Neural progenitor cell (in vitro differentiated cells): ENCODE measurements at regions not wholly inside any gene's neighbourhood (a gene's known extent, or its start where the extent isn't known, plus 50 kb on each side); places are given as distances from the start of the nearest gene placed in this dataset.

Experiments used
- DNase-seq: peaks from one replicate; pipeline ENCODE4 v3.0.0-alpha.2; 2016; ENCODE audit warnings: low spot score
- H2AFZ ChIP-seq: fragments of 200-600 bp; sonication (generic); replicated peaks from 2 replicates; pipeline ENCODE4 v1.6.1; 2016; ENCODE audit warnings: antibody characterized with exemption
- H3F3A ChIP-seq: fragments of 200-600 bp; sonication (generic); 2 replicates; pipeline ENCODE4 v1.6.1; 2016; ENCODE audit warnings: antibody characterized with exemption, low read depth
- H3K27ac ChIP-seq: fragments of 200-600 bp; sonication (generic); 2 replicates; pipeline ENCODE4 v1.5.1; 2016; ENCODE audit warnings: mild to moderate bottlenecking
- H3K27me3 ChIP-seq: fragments of 200-600 bp; sonication (generic); 2 replicates; pipeline ENCODE4 v1.6.1; 2016; ENCODE audit warnings: mild to moderate bottlenecking, moderate library complexity
- H3K36me3 ChIP-seq: fragments of 200-600 bp; sonication (generic); 2 replicates; pipeline ENCODE4 v1.5.1; 2016
- H3K4me1 ChIP-seq: fragments of 200-600 bp; sonication (generic); 2 replicates; pipeline ENCODE4 v1.6.1; 2016; ENCODE audit warnings: mixed run types
- H3K4me2 ChIP-seq: fragments of 200-600 bp; sonication (generic); 2 replicates; pipeline ENCODE4 v1.6.1; 2016
- H3K4me3 ChIP-seq: fragments of 200-600 bp; sonication (generic); 2 replicates; pipeline ENCODE4 v1.5.1; 2016
- H3K79me2 ChIP-seq: fragments of 200-600 bp; sonication (generic); 2 replicates; pipeline ENCODE4 v1.6.1; 2016; ENCODE audit warnings: low read depth
- H3K9ac ChIP-seq: fragments of 200-600 bp; sonication (generic); 2 replicates; pipeline ENCODE4 v1.6.1; 2016
- H3K9me3 ChIP-seq: fragments of 200-600 bp; sonication (generic); 2 replicates; pipeline ENCODE4 v1.5.1; 2016; ENCODE audit warnings: low read depth
- H4K20me1 ChIP-seq: fragments of 200-600 bp; sonication (generic); 2 replicates; pipeline ENCODE4 v1.6.1; 2016; ENCODE audit warnings: low read depth
- H3K27ac Mint-ChIP-seq: 3 replicates; pipeline ENCODE4 v1.8.0; 2021; ENCODE audit warnings: mixed read lengths
- H3K27me3 Mint-ChIP-seq: 2 replicates; pipeline ENCODE4 v1.8.0; 2022; ENCODE audit warnings: low read depth, mild to moderate bottlenecking, inconsistent platforms, moderate library complexity, mixed read lengths; ENCODE audit not compliant: insufficient read depth
- H3K36me3 Mint-ChIP-seq: 3 replicates; pipeline ENCODE4 v1.8.0; 2021; ENCODE audit warnings: mixed read lengths
- H3K4me1 Mint-ChIP-seq: 3 replicates; pipeline ENCODE4 v1.8.0; 2021; ENCODE audit warnings: mixed read lengths
- H3K4me3 Mint-ChIP-seq: 3 replicates; pipeline ENCODE4 v1.8.0; 2021; ENCODE audit warnings: mild to moderate bottlenecking, moderate library complexity, mixed read lengths
- H3K9me3 Mint-ChIP-seq: 3 replicates; pipeline ENCODE4 v1.8.0; 2020; ENCODE audit warnings: mixed read lengths
- CTCF ChIP-seq: fragments of 200-600 bp; sonication (generic); IDR thresholded peaks from 2 replicates; pipeline ENCODE4 v1.5.1; 2017; ENCODE audit warnings: antibody characterized with exemption, mild to moderate bottlenecking
- EZH2 ChIP-seq: fragments of 200-600 bp; sonication (generic); IDR thresholded peaks from 2 replicates; pipeline ENCODE4 v1.6.1; 2017; ENCODE audit warnings: antibody characterized with exemption, mild to moderate bottlenecking, moderate library complexity
- EZH2phosphoT487 ChIP-seq: fragments of 200-600 bp; sonication (generic); IDR thresholded peaks from 2 replicates; pipeline ENCODE4 v1.6.1; 2017; ENCODE audit warnings: antibody characterized with exemption

GRCh38 chr3:168183774-168184173, 88.0 kb upstream of the GOLIM4 start:
- no peak overlapping the region for H3K27ac ChIP-seq
- no peaks in the 10 kb centered on the region for H3K9me3 ChIP-seq
- no peak overlapping the region for H3K4me3 ChIP-seq
- Mint-ChIP-seq H3K27me3 (no peaks in the 10 kb centered on the region), H3K4me3 (no peak overlapping the region), H3K36me3 (no peaks in the 10 kb centered on the region), H3K4me1 (no peaks in the 10 kb centered on the region), H3K9me3 (no peaks in the 10 kb centered on the region), H3K27ac (no peak overlapping the region)
- H2AFZ ChIP-seq: no peak overlapping the region
- H3K9ac ChIP-seq: no peak overlapping the region
- H4K20me1 ChIP-seq: no peaks in the 10 kb centered on the region
- no peaks in the 10 kb centered on the region for H3F3A ChIP-seq
- H3K4me1 ChIP-seq: no peaks in the 10 kb centered on the region
- H3K27me3 ChIP-seq: no peaks in the 10 kb centered on the region
- no peak for DNase-seq
- no peak overlapping the region for H3K4me2 ChIP-seq
- no peaks in the 10 kb centered on the region for H3K36me3 ChIP-seq
- no peak for TF ChIP-seq EZH2
- no peak for TF ChIP-seq CTCF
- no peak for TF ChIP-seq EZH2phosphoT487
- no peaks in the 10 kb centered on the region for H3K79me2 ChIP-seq

GRCh38 chr3:168168743-168169142, 73.0 kb upstream of the GOLIM4 start:
- no peak overlapping the region for H3K9ac ChIP-seq
- no peak for DNase-seq
- H3F3A ChIP-seq: no peaks in the 10 kb centered on the region
- H3K4me3 ChIP-seq: no peak overlapping the region
- no peak overlapping the region for H3K4me3 Mint-ChIP-seq
- H3K27ac ChIP-seq: no peak overlapping the region
- peaks cover 2% of the 10 kb centered on the region for H3K4me1 Mint-ChIP-seq
- H3K36me3 Mint-ChIP-seq: no peaks in the 10 kb centered on the region
- no peaks in the 10 kb centered on the region for H4K20me1 ChIP-seq
- no peaks in the 10 kb centered on the region for H3K9me3 Mint-ChIP-seq
- H3K4me1 ChIP-seq: no peaks in the 10 kb centered on the region
- no peaks in the 10 kb centered on the region for H3K79me2 ChIP-seq
- no peak overlapping the region for H3K27ac Mint-ChIP-seq
- no peaks in the 10 kb centered on the region for H3K9me3 ChIP-seq
- no peaks in the 10 kb centered on the region for H3K36me3 ChIP-seq
- peaks cover 3% of the 10 kb centered on the region for H3K27me3 Mint-ChIP-seq
- TF ChIP-seq EZH2 (no peak), EZH2phosphoT487 (no peak), CTCF (no peak)
- H3K4me2 ChIP-seq: no peak overlapping the region
- no peaks in the 10 kb centered on the region for H3K27me3 ChIP-seq
- H2AFZ ChIP-seq: no peak overlapping the region

GRCh38 chr3:168165390-168166269, 69.9 kb upstream of the GOLIM4 start:
- no peak overlapping the region for H3K4me3 Mint-ChIP-seq
- H3K27me3 ChIP-seq: no peaks in the 10 kb centered on the region
- no peaks in the 10 kb centered on the region for H3K9me3 ChIP-seq
- DNase-seq: peak; percentile 76
- H3K4me1 ChIP-seq: no peaks in the 10 kb centered on the region
- H3K27ac Mint-ChIP-seq: peak overlapping the region; percentile 67
- no peak overlapping the region for H3K4me2 ChIP-seq
- H3K9ac ChIP-seq: no peak overlapping the region
- H3K36me3 Mint-ChIP-seq: no peaks in the 10 kb centered on the region
- H4K20me1 ChIP-seq: no peaks in the 10 kb centered on the region
- H3K36me3 ChIP-seq: no peaks in the 10 kb centered on the region
- peak; percentile 83 for TF ChIP-seq CTCF
- no peak for TF ChIP-seq EZH2phosphoT487
- H3K9me3 Mint-ChIP-seq: no peaks in the 10 kb centered on the region
- H3K4me1 Mint-ChIP-seq: peaks cover 2% of the 10 kb centered on the region
- H2AFZ ChIP-seq: peak overlapping the region; percentile 94
- peaks cover 7% of the 10 kb centered on the region for H3K27me3 Mint-ChIP-seq
- no peaks in the 10 kb centered on the region for H3K79me2 ChIP-seq
- no peak overlapping the region for H3K27ac ChIP-seq
- H3F3A ChIP-seq: no peaks in the 10 kb centered on the region
- no peak overlapping the region for H3K4me3 ChIP-seq
